22Rv1 (cell line): ENCODE measurements at regions not wholly inside any gene's neighbourhood (a gene's known extent, or its start where the extent isn't known, plus 50 kb on each side); places are given as distances from the start of the nearest gene placed in this dataset.
"Not testable (repeated sequence)": the region's sequence is repeated elsewhere in the genome, so short reads cannot be mapped to it uniquely, and the experiment has no call there.

Experiments
- CTCF ChIP-seq: fragments of 450-650 bp; IDR thresholded peaks from 2 replicates; pipeline ENCODE4 v1.5.1; 2017; ENCODE audit warnings: mild to moderate bottlenecking
- ZFX ChIP-seq: fragments of 450-650 bp; IDR thresholded peaks from 2 replicates; pipeline ENCODE4 v1.6.1; 2017; ENCODE audit warnings: antibody characterized with exemption, borderline replicate concordance

DNA sequence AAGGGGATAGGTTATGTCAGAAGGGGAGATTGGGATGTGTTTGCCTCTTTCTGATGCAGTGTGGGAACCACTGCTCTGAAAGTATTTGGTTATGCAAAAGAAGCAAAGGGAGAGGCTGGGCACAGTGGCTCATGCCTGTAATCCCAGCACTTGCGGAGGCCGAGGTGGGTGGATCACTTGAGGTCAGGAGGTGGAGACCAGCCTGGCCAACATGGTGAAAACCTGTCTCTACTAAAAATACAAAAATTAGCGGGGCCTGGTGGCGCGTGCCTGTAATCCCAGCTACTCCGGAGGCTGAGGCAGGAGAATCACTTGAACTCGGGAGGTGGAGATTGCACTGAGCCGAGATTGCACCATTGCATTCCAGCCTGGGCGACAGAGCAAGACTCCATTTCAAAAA lies 87.0 kb downstream of the ARRDC3 start:
- TF ChIP-seq CTCF, ZFX: not testable (repeated sequence)
